ENCODE measurements at regions not wholly inside any gene's neighbourhood (a gene's known extent, or its start where the extent isn't known, plus 50 kb on each side); places are given as distances from the start of the nearest gene placed in this dataset.

- TF ChIP-seq CTCF (IDR thresholded peaks at IDR 0.05) = no peak
- TF ChIP-seq POLR2A (IDR thresholded peaks at IDR 0.05) = no peak
Observed at GRCh38 chr17:62162898-62163297, 97.8 kb upstream of the MED13 start.
